GM23338 (cell line): ENCODE measurements at regions not wholly inside any gene's neighbourhood (a gene's known extent, or its start where the extent isn't known, plus 50 kb on each side); places are given as distances from the start of the nearest gene placed in this dataset.

Experiments
- CREB1 ChIP-seq: fragments of 250-450 bp; sonication (Bioruptor Pico); IDR thresholded peaks from 2 replicates; pipeline ENCODE4 v1.5.0; 2020; ENCODE audit warnings: low read depth, mild to moderate bottlenecking, moderate library complexity
- EZH2 ChIP-seq: fragments of 200-600 bp; sonication (generic); IDR thresholded peaks from one replicate; pipeline ENCODE4 v1.8.0; 2017; ENCODE audit warnings: antibody characterized with exemption, mild to moderate bottlenecking, low read depth; ENCODE audit not compliant: unreplicated experiment
- EZH2phosphoT487 ChIP-seq: fragments of 200-600 bp; sonication (generic); IDR thresholded peaks from one replicate; pipeline ENCODE4 v1.8.1; 2018; ENCODE audit warnings: antibody characterized with exemption; ENCODE audit not compliant: unreplicated experiment
- NANOG ChIP-seq: IDR thresholded peaks from 2 replicates; pipeline ENCODE4 v1.6.1; 2016; ENCODE audit warnings: antibody characterized with exemption, borderline replicate concordance
- STAT1 ChIP-seq: IDR thresholded peaks from one replicate; pipeline ENCODE4 v1.6.1; 2016; ENCODE audit warnings: antibody characterized with exemption; ENCODE audit not compliant: unreplicated experiment
- ZNF114 ChIP-seq: fragments of 250-450 bp; sonication (Bioruptor Pico); IDR thresholded peaks from 2 replicates; pipeline ENCODE4 v1.5.0; 2020; ENCODE audit warnings: mild to moderate bottlenecking, moderate library complexity
- TF ChIP-seq, protein P1 (sequence below): fragments of 250-450 bp; sonication (Bioruptor Pico); IDR thresholded peaks from 2 replicates; pipeline ENCODE4 v1.5.0; 2020; ENCODE audit warnings: mild to moderate bottlenecking, moderate library complexity
- TF ChIP-seq, protein P2 (sequence below): IDR thresholded peaks from 2 replicates; pipeline ENCODE4 v1.6.1; 2016; ENCODE audit warnings: antibody characterized with exemption
- TF ChIP-seq, protein P3 (sequence below), 2 experiments: fragments of 200-600 bp in 1 of 2; sonication (generic) in 1 of 2; conservative IDR thresholded peaks; 2 replicates each; pipeline versions ENCODE4 v1.5.1 to v1.6.1; 2016 to 2017; ENCODE audit warnings: antibody characterized with exemption in 2 of 2, low read depth in 2 of 2, mild to moderate bottlenecking in 2 of 2, moderate library complexity in 1 of 2

DNA sequence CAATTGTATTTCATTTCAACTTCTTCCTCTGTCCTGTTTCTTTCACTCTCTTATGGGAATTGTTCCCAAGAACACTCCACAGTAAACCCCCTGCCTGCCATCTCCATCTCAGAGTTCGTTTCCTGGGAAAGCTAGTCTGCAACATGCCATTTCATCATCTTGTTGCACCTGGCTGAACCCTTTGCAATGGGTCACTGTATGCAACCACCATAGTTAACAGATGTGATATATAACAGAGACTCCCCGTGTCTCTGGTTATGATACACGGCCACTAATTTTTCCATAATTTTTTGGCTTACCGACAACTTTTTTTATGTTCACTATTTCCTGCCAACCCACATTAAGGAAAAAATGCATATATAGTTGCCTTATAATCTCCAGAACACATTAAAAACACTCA lies 95.5 kb downstream of the CHST2 start (continued):
- TF ChIP-seq, protein P1, sequence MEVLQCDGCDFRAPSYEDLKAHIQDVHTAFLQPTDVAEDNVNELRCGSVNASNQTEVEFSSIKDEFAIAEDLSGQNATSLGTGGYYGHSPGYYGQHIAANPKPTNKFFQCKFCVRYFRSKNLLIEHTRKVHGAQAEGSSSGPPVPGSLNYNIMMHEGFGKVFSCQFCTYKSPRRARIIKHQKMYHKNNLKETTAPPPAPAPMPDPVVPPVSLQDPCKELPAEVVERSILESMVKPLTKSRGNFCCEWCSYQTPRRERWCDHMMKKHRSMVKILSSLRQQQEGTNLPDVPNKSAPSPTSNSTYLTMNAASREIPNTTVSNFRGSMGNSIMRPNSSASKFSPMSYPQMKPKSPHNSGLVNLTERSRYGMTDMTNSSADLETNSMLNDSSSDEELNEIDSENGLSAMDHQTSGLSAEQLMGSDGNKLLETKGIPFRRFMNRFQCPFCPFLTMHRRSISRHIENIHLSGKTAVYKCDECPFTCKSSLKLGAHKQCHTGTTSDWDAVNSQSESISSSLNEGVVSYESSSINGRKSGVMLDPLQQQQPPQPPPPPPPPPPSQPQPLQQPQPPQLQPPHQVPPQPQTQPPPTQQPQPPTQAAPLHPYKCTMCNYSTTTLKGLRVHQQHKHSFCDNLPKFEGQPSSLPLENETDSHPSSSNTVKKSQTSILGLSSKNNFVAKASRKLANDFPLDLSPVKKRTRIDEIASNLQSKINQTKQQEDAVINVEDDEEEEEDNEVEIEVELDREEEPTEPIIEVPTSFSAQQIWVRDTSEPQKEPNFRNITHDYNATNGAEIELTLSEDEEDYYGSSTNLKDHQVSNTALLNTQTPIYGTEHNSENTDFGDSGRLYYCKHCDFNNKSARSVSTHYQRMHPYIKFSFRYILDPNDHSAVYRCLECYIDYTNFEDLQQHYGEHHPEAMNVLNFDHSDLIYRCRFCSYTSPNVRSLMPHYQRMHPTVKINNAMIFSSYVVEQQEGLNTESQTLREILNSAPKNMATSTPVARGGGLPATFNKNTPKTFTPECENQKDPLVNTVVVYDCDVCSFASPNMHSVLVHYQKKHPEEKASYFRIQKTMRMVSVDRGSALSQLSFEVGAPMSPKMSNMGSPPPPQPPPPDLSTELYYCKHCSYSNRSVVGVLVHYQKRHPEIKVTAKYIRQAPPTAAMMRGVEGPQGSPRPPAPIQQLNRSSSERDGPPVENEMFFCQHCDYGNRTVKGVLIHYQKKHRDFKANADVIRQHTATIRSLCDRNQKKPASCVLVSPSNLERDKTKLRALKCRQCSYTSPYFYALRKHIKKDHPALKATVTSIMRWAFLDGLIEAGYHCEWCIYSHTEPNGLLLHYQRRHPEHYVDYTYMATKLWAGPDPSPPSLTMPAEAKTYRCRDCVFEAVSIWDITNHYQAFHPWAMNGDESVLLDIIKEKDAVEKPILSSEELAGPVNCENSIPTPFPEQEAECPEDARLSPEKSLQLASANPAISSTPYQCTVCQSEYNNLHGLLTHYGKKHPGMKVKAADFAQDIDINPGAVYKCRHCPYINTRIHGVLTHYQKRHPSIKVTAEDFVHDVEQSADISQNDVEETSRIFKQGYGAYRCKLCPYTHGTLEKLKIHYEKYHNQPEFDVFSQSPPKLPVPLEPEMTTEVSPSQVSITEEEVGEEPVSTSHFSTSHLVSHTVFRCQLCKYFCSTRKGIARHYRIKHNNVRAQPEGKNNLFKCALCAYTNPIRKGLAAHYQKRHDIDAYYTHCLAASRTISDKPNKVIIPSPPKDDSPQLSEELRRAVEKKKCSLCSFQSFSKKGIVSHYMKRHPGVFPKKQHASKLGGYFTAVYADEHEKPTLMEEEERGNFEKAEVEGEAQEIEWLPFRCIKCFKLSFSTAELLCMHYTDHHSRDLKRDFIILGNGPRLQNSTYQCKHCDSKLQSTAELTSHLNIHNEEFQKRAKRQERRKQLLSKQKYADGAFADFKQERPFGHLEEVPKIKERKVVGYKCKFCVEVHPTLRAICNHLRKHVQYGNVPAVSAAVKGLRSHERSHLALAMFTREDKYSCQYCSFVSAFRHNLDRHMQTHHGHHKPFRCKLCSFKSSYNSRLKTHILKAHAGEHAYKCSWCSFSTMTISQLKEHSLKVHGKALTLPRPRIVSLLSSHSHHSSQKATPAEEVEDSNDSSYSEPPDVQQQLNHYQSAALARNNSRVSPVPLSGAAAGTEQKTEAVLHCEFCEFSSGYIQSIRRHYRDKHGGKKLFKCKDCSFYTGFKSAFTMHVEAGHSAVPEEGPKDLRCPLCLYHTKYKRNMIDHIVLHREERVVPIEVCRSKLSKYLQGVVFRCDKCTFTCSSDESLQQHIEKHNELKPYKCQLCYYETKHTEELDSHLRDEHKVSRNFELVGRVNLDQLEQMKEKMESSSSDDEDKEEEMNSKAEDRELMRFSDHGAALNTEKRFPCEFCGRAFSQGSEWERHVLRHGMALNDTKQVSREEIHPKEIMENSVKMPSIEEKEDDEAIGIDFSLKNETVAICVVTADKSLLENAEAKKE (CRISPR knock-in tag) = no peak
- TF ChIP-seq NANOG (no peak), CREB1 (no peak), EZH2phosphoT487 (no peak), STAT1 (no peak), ZNF114 (CRISPR knock-in tag) (no peak), EZH2 (no peak)
- TF ChIP-seq, protein P2, sequence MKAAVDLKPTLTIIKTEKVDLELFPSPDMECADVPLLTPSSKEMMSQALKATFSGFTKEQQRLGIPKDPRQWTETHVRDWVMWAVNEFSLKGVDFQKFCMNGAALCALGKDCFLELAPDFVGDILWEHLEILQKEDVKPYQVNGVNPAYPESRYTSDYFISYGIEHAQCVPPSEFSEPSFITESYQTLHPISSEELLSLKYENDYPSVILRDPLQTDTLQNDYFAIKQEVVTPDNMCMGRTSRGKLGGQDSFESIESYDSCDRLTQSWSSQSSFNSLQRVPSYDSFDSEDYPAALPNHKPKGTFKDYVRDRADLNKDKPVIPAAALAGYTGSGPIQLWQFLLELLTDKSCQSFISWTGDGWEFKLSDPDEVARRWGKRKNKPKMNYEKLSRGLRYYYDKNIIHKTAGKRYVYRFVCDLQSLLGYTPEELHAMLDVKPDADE = no peak
- TF ChIP-seq, protein P3, sequence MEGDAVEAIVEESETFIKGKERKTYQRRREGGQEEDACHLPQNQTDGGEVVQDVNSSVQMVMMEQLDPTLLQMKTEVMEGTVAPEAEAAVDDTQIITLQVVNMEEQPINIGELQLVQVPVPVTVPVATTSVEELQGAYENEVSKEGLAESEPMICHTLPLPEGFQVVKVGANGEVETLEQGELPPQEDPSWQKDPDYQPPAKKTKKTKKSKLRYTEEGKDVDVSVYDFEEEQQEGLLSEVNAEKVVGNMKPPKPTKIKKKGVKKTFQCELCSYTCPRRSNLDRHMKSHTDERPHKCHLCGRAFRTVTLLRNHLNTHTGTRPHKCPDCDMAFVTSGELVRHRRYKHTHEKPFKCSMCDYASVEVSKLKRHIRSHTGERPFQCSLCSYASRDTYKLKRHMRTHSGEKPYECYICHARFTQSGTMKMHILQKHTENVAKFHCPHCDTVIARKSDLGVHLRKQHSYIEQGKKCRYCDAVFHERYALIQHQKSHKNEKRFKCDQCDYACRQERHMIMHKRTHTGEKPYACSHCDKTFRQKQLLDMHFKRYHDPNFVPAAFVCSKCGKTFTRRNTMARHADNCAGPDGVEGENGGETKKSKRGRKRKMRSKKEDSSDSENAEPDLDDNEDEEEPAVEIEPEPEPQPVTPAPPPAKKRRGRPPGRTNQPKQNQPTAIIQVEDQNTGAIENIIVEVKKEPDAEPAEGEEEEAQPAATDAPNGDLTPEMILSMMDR (conservative IDR thresholded peaks at IDR 0.05; ENCODE audit: low read depth in 2 of 2) = no peak
